ENCODE measurements at regions not wholly inside any gene's neighbourhood (a gene's known extent, or its start where the extent isn't known, plus 50 kb on each side); places are given as distances from the start of the nearest gene placed in this dataset.

DNA sequence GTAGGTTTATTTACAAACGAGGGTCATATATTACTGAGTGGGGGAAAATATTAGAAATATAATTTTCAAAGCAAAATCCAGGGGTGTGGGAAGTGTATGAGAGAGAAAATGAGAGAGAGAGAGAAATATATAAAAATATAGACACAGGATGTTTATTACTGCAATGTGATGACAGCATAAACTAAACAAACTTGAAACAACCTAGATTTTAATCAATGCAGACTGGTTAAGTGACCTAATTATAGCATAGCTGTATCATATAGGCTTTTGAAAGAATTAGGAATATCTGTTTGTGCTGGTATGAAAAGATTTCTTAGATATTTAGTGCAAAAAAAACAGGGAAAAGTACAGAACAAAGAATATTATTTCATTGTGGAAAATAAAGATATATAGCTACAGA, 280.5 kb downstream of the ACTL7B start:
- TF ChIP-seq, protein P1, sequence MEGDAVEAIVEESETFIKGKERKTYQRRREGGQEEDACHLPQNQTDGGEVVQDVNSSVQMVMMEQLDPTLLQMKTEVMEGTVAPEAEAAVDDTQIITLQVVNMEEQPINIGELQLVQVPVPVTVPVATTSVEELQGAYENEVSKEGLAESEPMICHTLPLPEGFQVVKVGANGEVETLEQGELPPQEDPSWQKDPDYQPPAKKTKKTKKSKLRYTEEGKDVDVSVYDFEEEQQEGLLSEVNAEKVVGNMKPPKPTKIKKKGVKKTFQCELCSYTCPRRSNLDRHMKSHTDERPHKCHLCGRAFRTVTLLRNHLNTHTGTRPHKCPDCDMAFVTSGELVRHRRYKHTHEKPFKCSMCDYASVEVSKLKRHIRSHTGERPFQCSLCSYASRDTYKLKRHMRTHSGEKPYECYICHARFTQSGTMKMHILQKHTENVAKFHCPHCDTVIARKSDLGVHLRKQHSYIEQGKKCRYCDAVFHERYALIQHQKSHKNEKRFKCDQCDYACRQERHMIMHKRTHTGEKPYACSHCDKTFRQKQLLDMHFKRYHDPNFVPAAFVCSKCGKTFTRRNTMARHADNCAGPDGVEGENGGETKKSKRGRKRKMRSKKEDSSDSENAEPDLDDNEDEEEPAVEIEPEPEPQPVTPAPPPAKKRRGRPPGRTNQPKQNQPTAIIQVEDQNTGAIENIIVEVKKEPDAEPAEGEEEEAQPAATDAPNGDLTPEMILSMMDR (conservative IDR thresholded peaks at IDR 0.05; ENCODE audit: low read depth, low read length) = no peak
- no peak for TF ChIP-seq RAD21 (IDR thresholded peaks at IDR 0.05; ENCODE audit: low read length)
- TF ChIP-seq POLR2A (IDR thresholded peaks at IDR 0.05; ENCODE audit: low read depth, low read length) = no peak
- TF ChIP-seq MXI1 (IDR thresholded peaks at IDR 0.05; ENCODE audit: borderline replicate concordance, low read depth, low read length) = no peak
- no peak for TF ChIP-seq BHLHE40 (IDR thresholded peaks at IDR 0.05; ENCODE audit: low read depth, low read length)
- no peak for TF ChIP-seq RFX5 (IDR thresholded peaks at IDR 0.05; ENCODE audit: low read depth, low read length)
- TF ChIP-seq, protein P2, sequence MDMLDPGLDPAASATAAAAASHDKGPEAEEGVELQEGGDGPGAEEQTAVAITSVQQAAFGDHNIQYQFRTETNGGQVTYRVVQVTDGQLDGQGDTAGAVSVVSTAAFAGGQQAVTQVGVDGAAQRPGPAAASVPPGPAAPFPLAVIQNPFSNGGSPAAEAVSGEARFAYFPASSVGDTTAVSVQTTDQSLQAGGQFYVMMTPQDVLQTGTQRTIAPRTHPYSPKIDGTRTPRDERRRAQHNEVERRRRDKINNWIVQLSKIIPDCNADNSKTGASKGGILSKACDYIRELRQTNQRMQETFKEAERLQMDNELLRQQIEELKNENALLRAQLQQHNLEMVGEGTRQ (IDR thresholded peaks at IDR 0.05; ENCODE audit: low read depth, low read length) = no peak
- TF ChIP-seq CEBPB (IDR thresholded peaks at IDR 0.05; ENCODE audit: low read depth, low read length) = no peak
- TF ChIP-seq SMC3 (IDR thresholded peaks at IDR 0.05; ENCODE audit: low read depth, low read length) = no peak
- TF ChIP-seq NFE2L2 (IDR thresholded peaks at IDR 0.05; ENCODE audit: low read depth, low read length) = no peak
- TF ChIP-seq FOS (IDR thresholded peaks at IDR 0.05; ENCODE audit: low read depth, low read length) = no peak
- TF ChIP-seq, protein P3, sequence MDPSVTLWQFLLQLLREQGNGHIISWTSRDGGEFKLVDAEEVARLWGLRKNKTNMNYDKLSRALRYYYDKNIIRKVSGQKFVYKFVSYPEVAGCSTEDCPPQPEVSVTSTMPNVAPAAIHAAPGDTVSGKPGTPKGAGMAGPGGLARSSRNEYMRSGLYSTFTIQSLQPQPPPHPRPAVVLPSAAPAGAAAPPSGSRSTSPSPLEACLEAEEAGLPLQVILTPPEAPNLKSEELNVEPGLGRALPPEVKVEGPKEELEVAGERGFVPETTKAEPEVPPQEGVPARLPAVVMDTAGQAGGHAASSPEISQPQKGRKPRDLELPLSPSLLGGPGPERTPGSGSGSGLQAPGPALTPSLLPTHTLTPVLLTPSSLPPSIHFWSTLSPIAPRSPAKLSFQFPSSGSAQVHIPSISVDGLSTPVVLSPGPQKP (IDR thresholded peaks at IDR 0.05; ENCODE audit: borderline replicate concordance, low read depth, low read length) = no peak
- no peak for TF ChIP-seq MAZ (IDR thresholded peaks at IDR 0.05; ENCODE audit: borderline replicate concordance, low read depth, low read length)
